ENCODE measurements at regions not wholly inside any gene's neighbourhood (a gene's known extent, or its start where the extent isn't known, plus 50 kb on each side); places are given as distances from the start of the nearest gene placed in this dataset.

GRCh38 chr11:16603890-16604793, 134.3 kb upstream of the C11orf58 start (continued):
- TF ChIP-seq MAX (IDR thresholded peaks at IDR 0.05) = no peak

- Histone ChIP-seq H3K4me1 (ENCODE audit: control insufficient read depth in 4 of 4, insufficient read depth in 4 of 4, low read length in 3 of 4) (peaks cover 2 to 31% (median 24%) of the 10 kb centered on the region in 4 donors), H3K9ac (ENCODE audit: low read depth in 1 of 2, low read length in 2 of 2) (no peak overlapping the region), H3K9me3 (ENCODE audit: control insufficient read depth in 4 of 4, low read length in 3 of 4) (no peaks in the 10 kb centered on the region), H3K36me3 (ENCODE audit: control insufficient read depth in 4 of 4, insufficient read depth in 3 of 4, low read depth in 1 of 4, low read length in 3 of 4) (no peaks in the 10 kb centered on the region), H3K4me3 (ENCODE audit: low read depth in 1 of 3, low read length in 3 of 3) (no peak overlapping the region), H3K27ac (ENCODE audit: low read depth in 1 of 2, low read length in 2 of 2) (no peak overlapping the region), H3K27me3 (ENCODE audit: control insufficient read depth in 4 of 4, insufficient read depth in 4 of 4, low read length in 3 of 4) (peaks cover 0 to 3% (median 1%) of the 10 kb centered on the region in 4 donors)
- TF ChIP-seq EGR1 (IDR thresholded peaks at IDR 0.05; ENCODE audit: low read depth in 2 of 2) (no peak), RXRA (IDR thresholded peaks at IDR 0.05) (no peak), HNF4A (conservative IDR thresholded peaks at IDR 0.05) (no peak)
- WGBS = 88% methylated on average over 2 of the region's 2 CpGs
- DNase-seq (ENCODE audit: low spot score) = peak; percentile 54
Observed at GRCh38 chr11:16603245-16603644, 135.2 kb upstream of the C11orf58 start.

GRCh38 chr11:16598906-16599305, 139.5 kb upstream of the C11orf58 start:
- DNase-seq (ENCODE audit: low spot score) = no peak
- Histone ChIP-seq H3K4me1 (ENCODE audit: control insufficient read depth in 4 of 4, insufficient read depth in 4 of 4, low read length in 3 of 4) (peaks cover 0 to under 1% (median 0%) of the 10 kb centered on the region in 4 donors), H3K27me3 (ENCODE audit: control insufficient read depth in 4 of 4, insufficient read depth in 4 of 4, low read length in 3 of 4) (no peaks in the 10 kb centered on the region), H3K27ac (ENCODE audit: low read depth in 1 of 2, low read length in 2 of 2) (no peak overlapping the region), H3K4me3 (ENCODE audit: low read depth in 1 of 3, low read length in 3 of 3) (no peak overlapping the region), H3K9me3 (ENCODE audit: control insufficient read depth in 4 of 4, low read length in 3 of 4) (no peaks in the 10 kb centered on the region), H3K9ac (ENCODE audit: low read depth in 1 of 2, low read length in 2 of 2) (no peak overlapping the region), H3K36me3 (ENCODE audit: control insufficient read depth in 4 of 4, insufficient read depth in 3 of 4, low read depth in 1 of 4, low read length in 3 of 4) (no peaks in the 10 kb centered on the region)
- 94% methylated on average over 7 of the region's 7 CpGs for WGBS
- TF ChIP-seq REST (IDR thresholded peaks at IDR 0.05) = no peak
- no peak for TF ChIP-seq GABPA (IDR thresholded peaks at IDR 0.05 in 1 of 2, conservative IDR thresholded peaks at IDR 0.05 in 1 of 2)
- TF ChIP-seq RXRA (IDR thresholded peaks at IDR 0.05) = no peak
- no peak for TF ChIP-seq RAD21 (IDR thresholded peaks at IDR 0.05)
- TF ChIP-seq SP1 (IDR thresholded peaks at IDR 0.05) = no peak
- no peak for TF ChIP-seq FOXA2 (IDR thresholded peaks at IDR 0.05)
- no peak for TF ChIP-seq ZBTB33 (IDR thresholded peaks at IDR 0.05)
- no peak for TF ChIP-seq ATF3 (IDR thresholded peaks at IDR 0.05)
- TF ChIP-seq HNF4G (IDR thresholded peaks at IDR 0.05) = no peak
- no peak for TF ChIP-seq JUND (IDR thresholded peaks at IDR 0.05)
- TF ChIP-seq MAX (IDR thresholded peaks at IDR 0.05) = no peak
- no peak for TF ChIP-seq YY1 (IDR thresholded peaks at IDR 0.05)
